OCI-LY1 (cell line): ENCODE measurements at regions not wholly inside any gene's neighbourhood (a gene's known extent, or its start where the extent isn't known, plus 50 kb on each side); places are given as distances from the start of the nearest gene placed in this dataset.

ENCODE experiments used
- H2AFZ ChIP-seq: fragments of 200-600 bp; sonication (generic), shearing (Covaris generic); 2 replicates; pipeline ENCODE4 v1.6.0; 2014; ENCODE audit warnings: antibody characterized with exemption, mild to moderate bottlenecking, low read length
- H3F3A ChIP-seq: fragments of 200-600 bp; sonication (generic), shearing (Covaris generic); 2 replicates; pipeline ENCODE4 v1.6.0; 2014; ENCODE audit warnings: mild to moderate bottlenecking, antibody characterized with exemption, low read length, moderate library complexity; ENCODE audit not compliant: insufficient read depth
- H3K27ac ChIP-seq: fragments of 200-600 bp; sonication (generic); 2 replicates; pipeline ENCODE4 v1.5.1; 2014; ENCODE audit warnings: low read length, mixed run types, mild to moderate bottlenecking, low read depth; ENCODE audit not compliant: poor library complexity, severe bottlenecking
- H3K27me3 ChIP-seq: fragments of 200-600 bp; sonication (generic); 2 replicates; pipeline ENCODE4 v1.6.0; 2014; ENCODE audit warnings: antibody characterized with exemption, mild to moderate bottlenecking, low read length, moderate library complexity; ENCODE audit not compliant: insufficient read depth
- H3K36me3 ChIP-seq: fragments of 200-600 bp; sonication (generic); 2 replicates; pipeline ENCODE4 v1.6.1; 2014; ENCODE audit warnings: mild to moderate bottlenecking, antibody characterized with exemption, low read length, moderate library complexity, mixed read lengths; ENCODE audit not compliant: insufficient read depth
- H3K4me1 ChIP-seq: fragments of 200-600 bp; sonication (generic); 2 replicates; pipeline ENCODE4 v1.5.1; 2014; ENCODE audit warnings: mild to moderate bottlenecking, low read length, moderate library complexity; ENCODE audit not compliant: insufficient read depth, severe bottlenecking
- H3K4me2 ChIP-seq: fragments of 200-600 bp; sonication (generic), shearing (Covaris generic); 2 replicates; pipeline ENCODE4 v1.6.1; 2014; ENCODE audit warnings: low read length
- H3K4me3 ChIP-seq: fragments of 200-600 bp; sonication (generic); 2 replicates; pipeline ENCODE4 v1.5.1; 2014; ENCODE audit warnings: low read length, low read depth, mild to moderate bottlenecking, mixed read lengths; ENCODE audit not compliant: poor library complexity, severe bottlenecking
- H3K79me2 ChIP-seq: fragments of 200-600 bp; shearing (Covaris generic); 2 replicates; pipeline ENCODE4 v1.6.1; 2016; ENCODE audit warnings: mixed run types, low read length, mixed read lengths; ENCODE audit not compliant: insufficient read depth
- H3K9ac ChIP-seq: fragments of 200-600 bp; sonication (generic), shearing (Covaris generic); 2 replicates; pipeline ENCODE4 v1.6.1; 2014; ENCODE audit warnings: mild to moderate bottlenecking, low read length, mixed read lengths
- H3K9me2 ChIP-seq: fragments of 200-600 bp; sonication (generic), shearing (Covaris generic); 2 replicates; pipeline ENCODE4 v1.6.1; 2014; ENCODE audit warnings: low read depth, mild to moderate bottlenecking, low read length, mixed read lengths
- H3K9me3 ChIP-seq: fragments of 200-600 bp; shearing (Covaris generic); 2 replicates; pipeline ENCODE4 v1.6.1; 2014; ENCODE audit warnings: low read length, mixed read lengths
- H4K20me1 ChIP-seq: fragments of 200-600 bp; sonication (generic), shearing (Covaris generic); 2 replicates; pipeline ENCODE4 v1.6.0; 2016; ENCODE audit warnings: mild to moderate bottlenecking, low read length; ENCODE audit not compliant: insufficient read depth
- CTCF ChIP-seq: fragments of 200-600 bp; sonication (generic), shearing (Covaris generic); IDR thresholded peaks from 2 replicates; pipeline ENCODE4 v1.5.1; 2017; ENCODE audit warnings: mild to moderate bottlenecking, antibody characterized with exemption, low read length, moderate library complexity, mixed read lengths
- EZH2 ChIP-seq: fragments of 200-600 bp; sonication (generic), shearing (Covaris generic); IDR thresholded peaks from 2 replicates; pipeline ENCODE4 v1.8.0; 2017; ENCODE audit warnings: borderline replicate concordance, mixed run types, mild to moderate bottlenecking, antibody characterized with exemption, low read length, moderate library complexity, mixed read lengths

- H3K4me1 ChIP-seq: no peaks in the 10 kb centered on the region
- H3K27ac ChIP-seq: no peak overlapping the region
Measured at GRCh38 chr7:67866054-67866453, 869.4 kb downstream of the TYW1 start.

DNA sequence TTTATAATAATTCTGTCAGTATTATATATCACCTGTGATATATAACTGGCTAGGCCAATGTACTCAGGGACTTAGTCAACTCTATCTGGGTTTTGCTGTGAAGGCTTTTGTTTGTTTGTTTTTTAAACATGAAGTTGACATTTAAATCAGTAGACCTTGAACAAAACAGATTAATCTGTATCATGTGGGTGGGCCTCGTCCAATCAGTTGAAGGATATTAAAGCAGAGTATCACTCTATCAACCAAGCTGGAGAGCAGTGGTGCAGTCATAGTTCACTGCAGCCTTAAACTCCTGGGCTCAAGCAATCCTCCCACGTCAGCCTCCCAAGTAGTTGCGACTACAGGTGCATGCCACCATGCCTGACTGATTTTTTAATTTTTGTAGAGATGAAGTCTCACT is 870.2 kb downstream of the TYW1 start:
- no peak overlapping the region for H3K9ac ChIP-seq
- no peaks in the 10 kb centered on the region for H3K9me2 ChIP-seq
- H3K4me1 ChIP-seq: no peaks in the 10 kb centered on the region
- H3K27me3 ChIP-seq: no peaks in the 10 kb centered on the region
- H3K9me3 ChIP-seq: no peaks in the 10 kb centered on the region
- H3K4me3 ChIP-seq: no peak overlapping the region
- H3F3A ChIP-seq: no peaks in the 10 kb centered on the region
- H3K4me2 ChIP-seq: no peak overlapping the region
- no peak for TF ChIP-seq CTCF
- no peak for TF ChIP-seq EZH2
- H3K79me2 ChIP-seq: no peaks in the 10 kb centered on the region
- no peak overlapping the region for H2AFZ ChIP-seq
- no peaks in the 10 kb centered on the region for H4K20me1 ChIP-seq
- no peak overlapping the region for H3K27ac ChIP-seq
- H3K36me3 ChIP-seq: no peaks in the 10 kb centered on the region

More at GRCh38 chr7:67866054-67866453, 869.4 kb downstream of the TYW1 start:
- no peaks in the 10 kb centered on the region for H3K79me2 ChIP-seq
- no peak overlapping the region for H3K9ac ChIP-seq
- no peaks in the 10 kb centered on the region for H3K27me3 ChIP-seq
- H3K4me3 ChIP-seq: no peak overlapping the region
- H3K4me2 ChIP-seq: no peak overlapping the region
- no peaks in the 10 kb centered on the region for H3K9me2 ChIP-seq
- H3K9me3 ChIP-seq: no peaks in the 10 kb centered on the region
- no peak overlapping the region for H2AFZ ChIP-seq
- no peaks in the 10 kb centered on the region for H3K36me3 ChIP-seq
- TF ChIP-seq EZH2 (no peak), CTCF (no peak)
- no peaks in the 10 kb centered on the region for H3F3A ChIP-seq
- H4K20me1 ChIP-seq: no peaks in the 10 kb centered on the region

GRCh38 chr7:67870396-67870795 is 873.8 kb downstream of the TYW1 start:
- no peaks in the 10 kb centered on the region for H3K9me2 ChIP-seq
- H3K27me3 ChIP-seq: no peaks in the 10 kb centered on the region
- H3K27ac ChIP-seq: no peak overlapping the region
- H4K20me1 ChIP-seq: no peaks in the 10 kb centered on the region
- no peak overlapping the region for H3K4me2 ChIP-seq
- TF ChIP-seq CTCF: no peak
- no peak for TF ChIP-seq EZH2
- no peaks in the 10 kb centered on the region for H3K79me2 ChIP-seq
- no peaks in the 10 kb centered on the region for H3K36me3 ChIP-seq
- no peak overlapping the region for H3K4me3 ChIP-seq
- H3F3A ChIP-seq: no peaks in the 10 kb centered on the region
- no peaks in the 10 kb centered on the region for H3K9me3 ChIP-seq
- H2AFZ ChIP-seq: no peak overlapping the region
- H3K4me1 ChIP-seq: no peaks in the 10 kb centered on the region
- H3K9ac ChIP-seq: no peak overlapping the region
